ENCODE measurements at regions not wholly inside any gene's neighbourhood (a gene's known extent, or its start where the extent isn't known, plus 50 kb on each side); places are given as distances from the start of the nearest gene placed in this dataset.

DNA sequence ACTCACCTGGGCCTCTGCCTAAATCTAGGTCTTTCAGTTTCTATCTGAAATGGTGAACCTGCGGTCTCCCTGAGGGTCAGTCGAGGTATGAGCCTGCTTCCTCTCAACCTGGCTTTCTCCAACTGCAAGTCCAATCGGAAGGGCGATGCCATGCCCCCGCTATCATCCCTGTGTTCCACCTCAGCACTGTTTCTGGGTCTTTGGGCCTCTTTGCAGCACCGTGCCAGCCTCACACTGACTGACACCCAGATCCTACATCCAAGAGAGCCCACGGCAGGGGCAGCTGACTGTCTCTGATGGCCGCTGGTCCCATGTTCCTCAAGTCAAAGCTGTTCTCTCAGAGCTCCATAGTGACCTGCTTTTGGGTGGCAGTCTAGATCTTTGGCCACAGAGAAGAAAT is 120.7 kb downstream of the PAPOLA start (continued):
- TF ChIP-seq CBX5 (IDR thresholded peaks at IDR 0.05; ENCODE audit: low read depth, low read length) (no peak), JUN (IDR thresholded peaks at IDR 0.05; ENCODE audit: low read depth, low read length) (no peak), POLR2A (IDR thresholded peaks at IDR 0.05; ENCODE audit: control extremely low read depth in 1 of 2, low read depth in 2 of 2, low read length in 2 of 2) (no peak)
